ENCODE measurements at regions not wholly inside any gene's neighbourhood (a gene's known extent, or its start where the extent isn't known, plus 50 kb on each side); places are given as distances from the start of the nearest gene placed in this dataset.

- DNase-seq (ENCODE audit: low spot score): no peak
- intact Hi-C loops (cut with DNase I): no loop called here
Measured at GRCh38 chr5:162299793-162300192, 232.2 kb downstream of the GABRG2 start.

GRCh38 chr5:162301356-162301755 is 233.8 kb downstream of the GABRG2 start:
- intact Hi-C loops (cut with DNase I): no loop called here
- no peak for DNase-seq (ENCODE audit: low spot score)

GRCh38 chr5:162323466-162323865 is 255.9 kb downstream of the GABRG2 start:
- DNase-seq (ENCODE audit: low spot score): no peak
- intact Hi-C loops (cut with DNase I): no loop called here

- DNase-seq (ENCODE audit: low spot score): no peak
- intact Hi-C loops (cut with DNase I): no loop called here
Measured at GRCh38 chr5:162324328-162324727, 256.8 kb downstream of the GABRG2 start.

GRCh38 chr5:162325143-162325727 is 257.7 kb downstream of the GABRG2 start:
- intact Hi-C loops (cut with DNase I): no loop called here
- DNase-seq (ENCODE audit: low spot score): no peak

- intact Hi-C loops (cut with DNase I): no loop called here
- no peak for DNase-seq (ENCODE audit: low spot score)
Measured at GRCh38 chr5:162334944-162335343, 267.4 kb downstream of the GABRG2 start.

- intact Hi-C loops (cut with DNase I): no loop called here
Measured at GRCh38 chr5:162360373-162360931, 292.9 kb downstream of the GABRG2 start.

GRCh38 chr5:162372256-162372655 is 304.7 kb downstream of the GABRG2 start:
- intact Hi-C loops (cut with DNase I): no loop called here
- no peak for DNase-seq (ENCODE audit: low spot score)

More at GRCh38 chr5:162360373-162360931, 292.9 kb downstream of the GABRG2 start:
- no peak for DNase-seq (ENCODE audit: low spot score)

GRCh38 chr5:162377895-162378294 is 310.3 kb downstream of the GABRG2 start:
- DNase-seq (ENCODE audit: low spot score): no peak
- intact Hi-C loops (cut with DNase I): no loop called here

GRCh38 chr5:162382839-162383238 is 315.3 kb downstream of the GABRG2 start:
- intact Hi-C loops (cut with DNase I): no loop called here
- no peak for DNase-seq (ENCODE audit: low spot score)

- DNase-seq (ENCODE audit: low spot score): no peak
- intact Hi-C loops (cut with DNase I): no loop called here
Measured at GRCh38 chr5:162384225-162384624, 316.7 kb downstream of the GABRG2 start.

- intact Hi-C loops (cut with DNase I): no loop called here
- DNase-seq (ENCODE audit: low spot score): no peak
Measured at GRCh38 chr5:162391833-162392232, 324.3 kb downstream of the GABRG2 start.

GRCh38 chr5:162392336-162392735 is 324.8 kb downstream of the GABRG2 start:
- DNase-seq (ENCODE audit: low spot score): no peak

GRCh38 chr5:162393534-162393933 is 326.0 kb downstream of the GABRG2 start:
- intact Hi-C loops (cut with DNase I): no loop called here
- no peak for DNase-seq (ENCODE audit: low spot score)

More at GRCh38 chr5:162392336-162392735, 324.8 kb downstream of the GABRG2 start:
- intact Hi-C loops (cut with DNase I): no loop called here

GRCh38 chr5:162407614-162408013 is 340.0 kb downstream of the GABRG2 start:
- intact Hi-C loops (cut with DNase I): no loop called here

GRCh38 chr5:162410365-162410764 is 342.8 kb downstream of the GABRG2 start:
- no peak for DNase-seq (ENCODE audit: low spot score)
- intact Hi-C loops (cut with DNase I): no loop called here

More at GRCh38 chr5:162407614-162408013, 340.0 kb downstream of the GABRG2 start:
- DNase-seq (ENCODE audit: low spot score): no peak

- no peak for DNase-seq (ENCODE audit: low spot score)
- intact Hi-C loops (cut with DNase I): no loop called here
Measured at GRCh38 chr5:162429142-162429541, 361.6 kb downstream of the GABRG2 start.

- DNase-seq (ENCODE audit: low spot score): no peak
- intact Hi-C loops (cut with DNase I): no loop called here
Measured at GRCh38 chr5:162434281-162434680, 366.7 kb downstream of the GABRG2 start.

GRCh38 chr5:162436055-162436454 is 368.5 kb downstream of the GABRG2 start:
- DNase-seq (ENCODE audit: low spot score): no peak
- intact Hi-C loops (cut with DNase I): no loop called here

- no peak for DNase-seq (ENCODE audit: low spot score)
- intact Hi-C loops (cut with DNase I): no loop called here
Measured at GRCh38 chr5:162444129-162444762, 376.7 kb downstream of the GABRG2 start.

- intact Hi-C loops (cut with DNase I): no loop called here
- no peak for DNase-seq (ENCODE audit: low spot score)
Measured at GRCh38 chr5:162456086-162456485, 388.5 kb downstream of the GABRG2 start.

Data from posterior vena cava (tissue), 2 donors.